GM12878 (cell line): ENCODE measurements at regions not wholly inside any gene's neighbourhood (a gene's known extent, or its start where the extent isn't known, plus 50 kb on each side); places are given as distances from the start of the nearest gene placed in this dataset.

ENCODE experiments used
- ATAC-seq: fragments of 200-7000 bp; cut with Tn5 transposase; 3 replicates; pipeline ENCODE4 v1.9.1; 2020; ENCODE audit warnings: mild to moderate bottlenecking, moderate library complexity
- BruUV-seq: library from RNA; stranded (reverse); fragments of 400-500 nt; replicated peaks from 2 replicates; lab custom pipeline; 2021; lab: Mats Ljungman, UMichigan
- CTCF ChIA-PET: fragments of 300-600 bp; sonication (Branson Sonifier 250); formaldehyde crosslinking; extraction: SDS; loops from one replicate; lab custom pipeline; 2021; ENCODE audit warnings: inconsistent platforms; lab: Yijun Ruan, JAX
- POLR2A ChIA-PET: fragments of 350-600 bp; formaldehyde crosslinking; extraction: SDS; loops from one replicate; lab custom pipeline; 2021; ENCODE audit warnings: inconsistent platforms; lab: Charles Lee
- RAD21 ChIA-PET: fragments of 300-600 bp; sonication (Branson Sonifier 250); formaldehyde crosslinking; loops from one replicate; lab custom pipeline; 2023; ENCODE audit warnings: antibody characterized with exemption; ENCODE audit not compliant: unreplicated experiment; lab: Charles Lee
- SMC1A ChIA-PET: fragments of 300-600 bp; sonication (Branson Sonifier 250); formaldehyde crosslinking; loops from one replicate; lab custom pipeline; 2023; ENCODE audit not compliant: unreplicated experiment, uncharacterized antibody; lab: Charles Lee
- DNase-seq: peaks from one replicate; pipeline ENCODE4 v3.0.0-alpha.2; 2011; ENCODE audit warnings: low read depth, low spot score
- FAIRE-seq: peaks from 3 replicates; lab custom pipeline; 2011; peaks lifted over from hg19 to GRCh38; lab: Jason Lieb, UNC
- H2AFZ ChIP-seq: 2 replicates; pipeline ENCODE4 v1.6.0; 2011; ENCODE audit warnings: low read depth, low read length, control low read depth; ENCODE audit not compliant: control insufficient read depth
- H3K27ac ChIP-seq: 2 replicates; pipeline ENCODE4 v1.5.1; 2011; ENCODE audit warnings: control low read depth; ENCODE audit not compliant: control insufficient read depth, insufficient read depth
- H3K27me3 ChIP-seq, 2 experiments: replicated peaks in 1 of 2; 2 replicates each; pipeline versions ENCODE4 v1.6.0 to v1.6.1; 2011; ENCODE audit warnings: low read length in 1 of 2; ENCODE audit not compliant: control insufficient read depth in 2 of 2, insufficient read depth in 2 of 2
- H3K36me3 ChIP-seq, 2 experiments: 2 replicates each; pipeline ENCODE4 v1.5.1; 2011; ENCODE audit warnings: low read length in 1 of 2; ENCODE audit not compliant: control insufficient read depth in 2 of 2, insufficient read depth in 2 of 2
- H3K4me1 ChIP-seq: 2 replicates; pipeline ENCODE4 v1.6.1; 2011; ENCODE audit warnings: mild to moderate bottlenecking, low read length, moderate library complexity, mixed read lengths; ENCODE audit not compliant: control insufficient read depth, insufficient read depth
- H3K4me2 ChIP-seq: 2 replicates; pipeline ENCODE4 v1.6.0; 2011; ENCODE audit warnings: control low read depth; ENCODE audit not compliant: control insufficient read depth, insufficient read depth
- H3K4me3 ChIP-seq: fragments of 200-600 bp; sonication (generic); 2 replicates; pipeline ENCODE4 v1.5.1; 2016
- H3K79me2 ChIP-seq: 2 replicates; pipeline ENCODE4 v1.6.0; 2011; ENCODE audit warnings: low read length; ENCODE audit not compliant: control insufficient read depth, insufficient read depth
- H3K9ac ChIP-seq: 2 replicates; pipeline ENCODE4 v1.8.0; 2011; ENCODE audit warnings: low read length, control low read depth, mixed read lengths; ENCODE audit not compliant: control insufficient read depth, insufficient read depth
- H3K9me3 ChIP-seq: replicated peaks from 3 replicates; pipeline ENCODE4 v1.5.1; 2011; ENCODE audit warnings: mild to moderate bottlenecking, low read length; ENCODE audit not compliant: control insufficient read depth, insufficient read depth
- H4K20me1 ChIP-seq: 2 replicates; pipeline ENCODE4 v1.6.0; 2011; ENCODE audit not compliant: control insufficient read depth, insufficient read depth
- BRCA1 ChIP-seq: IDR thresholded peaks from 2 replicates; pipeline ENCODE4 v1.6.1; 2011; ENCODE audit warnings: low read depth, low read length, improper control_type of control experiment
- CHD4 ChIP-seq: fragments of 200-600 bp; sonication (generic); IDR thresholded peaks from 2 replicates; pipeline ENCODE4 v1.6.1; 2016; ENCODE audit warnings: mild to moderate bottlenecking
- DPF2 ChIP-seq: fragments of 450-650 bp; IDR thresholded peaks from 2 replicates; pipeline ENCODE4 v1.6.1; 2017; ENCODE audit warnings: mild to moderate bottlenecking
- EED ChIP-seq: sonication (generic); IDR thresholded peaks from 2 replicates; pipeline ENCODE4 v1.6.1; 2016; ENCODE audit warnings: antibody characterized with exemption, low read depth
- ETV6 ChIP-seq, 2 experiments: fragments of 450-650 bp in 1 of 2; IDR thresholded peaks in 1 of 2; conservative IDR thresholded peaks in 1 of 2; 2 replicates each; pipeline ENCODE4 v1.6.1; 2014; ENCODE audit warnings: antibody characterized with exemption in 1 of 2, borderline replicate concordance in 1 of 2, low read depth in 1 of 2, mild to moderate bottlenecking in 1 of 2, moderate library complexity in 1 of 2
- EZH2 ChIP-seq: IDR thresholded peaks from 2 replicates; pipeline ENCODE4 v1.6.1; 2012; ENCODE audit warnings: low read depth, mild to moderate bottlenecking, control low read depth, inconsistent platforms, low read length, borderline replicate concordance; ENCODE audit not compliant: control insufficient read depth
- HDAC6 ChIP-seq: fragments of 200-600 bp; sonication (generic); IDR thresholded peaks from one replicate; pipeline ENCODE4 v1.8.0; 2017; ENCODE audit warnings: antibody characterized with exemption; ENCODE audit not compliant: unreplicated experiment
- IKZF2 ChIP-seq, 2 experiments: fragments of 450-650 bp; IDR thresholded peaks; 2 replicates each; pipeline ENCODE4 v1.6.1; 2017; ENCODE audit warnings: mild to moderate bottlenecking in 2 of 2, moderate library complexity in 2 of 2
- NFYA ChIP-seq: IDR thresholded peaks from 2 replicates; pipeline ENCODE4 v1.6.1; 2011; ENCODE audit warnings: low read depth, mild to moderate bottlenecking, low read length, improper control_type of control experiment, borderline replicate concordance
- NR2C2 ChIP-seq: IDR thresholded peaks from 2 replicates; pipeline ENCODE4 v1.6.1; 2011; ENCODE audit warnings: borderline replicate concordance, low read depth; ENCODE audit not compliant: control insufficient read depth, insufficient read length
- RCOR1 ChIP-seq: conservative IDR thresholded peaks from 2 replicates; pipeline ENCODE4 v1.6.1; 2012; ENCODE audit warnings: low read depth, low read length, improper control_type of control experiment
- RUNX3 ChIP-seq: IDR thresholded peaks from 2 replicates; pipeline ENCODE4 v1.6.1; 2012; ENCODE audit warnings: low read length, inconsistent platforms
- YY1 ChIP-seq: IDR thresholded peaks from 2 replicates; pipeline ENCODE4 v1.6.1; 2011; ENCODE audit warnings: low read depth, mild to moderate bottlenecking, low read length
- ZNF24 ChIP-seq: fragments of 450-650 bp; IDR thresholded peaks from 2 replicates; pipeline ENCODE4 v1.6.1; 2017; ENCODE audit warnings: antibody characterized with exemption, mild to moderate bottlenecking
- ZNF274 ChIP-seq: IDR thresholded peaks from one replicate; pipeline ENCODE4 v1.8.0; 2011; ENCODE audit not compliant: insufficient read length, insufficient read depth
- ZZZ3 ChIP-seq: IDR thresholded peaks from 2 replicates; pipeline ENCODE4 v1.6.1; 2011; ENCODE audit warnings: low read depth; ENCODE audit not compliant: control insufficient read depth, insufficient read length
- WGBS: methylation state at CpG from one replicate; pipeline ENCODE4 v1.1.6; 2016; ENCODE audit warnings: low lambda C conversion rate; ENCODE audit not compliant: insufficient replicate concordance, insufficient coverage; ENCODE audit errors: missing lambda C conversion rate; 5-methylcytosine and 5-hydroxymethylcytosine counted together
- in situ Hi-C: fragments of 300-500 bp; cut with MboI; formaldehyde crosslinking; loops from 9 replicates; pipeline ENCODE4 v1.14.3; 2018; ENCODE audit warnings: mixed read lengths
- intact Hi-C: fragments of 100-400 bp; cut with micrococcal nuclease; formaldehyde crosslinking; loops from one replicate; pipeline ENCODE4 v1.14.2; 2022; ENCODE audit not compliant: unreplicated experiment
- TF ChIP-seq, protein P1 (sequence below): fragments of 450-650 bp; IDR thresholded peaks from 2 replicates; pipeline ENCODE4 v1.6.1; 2017; ENCODE audit warnings: mild to moderate bottlenecking, moderate library complexity
- TF ChIP-seq, protein P2 (sequence below): IDR thresholded peaks from 2 replicates; pipeline ENCODE4 v1.6.1; 2012; ENCODE audit warnings: low read depth, low read length, improper control_type of control experiment

DNA sequence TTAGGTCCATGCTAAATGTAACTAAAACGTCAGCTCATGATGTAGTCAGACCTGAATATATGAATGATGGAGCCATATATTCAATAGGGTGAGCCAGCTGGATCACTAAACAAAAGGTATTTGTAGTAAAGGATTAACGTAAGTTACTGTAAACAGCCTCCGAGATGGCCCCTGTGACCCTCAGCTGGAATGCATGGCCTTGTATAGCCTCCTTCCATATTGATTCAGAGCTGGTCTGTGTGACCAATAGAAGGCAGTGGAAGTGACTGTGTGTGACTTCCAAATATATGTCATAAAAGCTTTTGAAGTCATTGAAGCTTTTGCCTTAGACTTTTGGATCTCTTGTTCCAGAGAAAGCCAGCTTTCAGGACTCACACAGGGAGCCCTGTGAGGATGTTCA, 154.4 kb upstream of the CHD1 start:
- CTCF ChIA-PET: no interaction called here
- WGBS: 42% methylated on average over 3 of the region's 3 CpGs

DNA sequence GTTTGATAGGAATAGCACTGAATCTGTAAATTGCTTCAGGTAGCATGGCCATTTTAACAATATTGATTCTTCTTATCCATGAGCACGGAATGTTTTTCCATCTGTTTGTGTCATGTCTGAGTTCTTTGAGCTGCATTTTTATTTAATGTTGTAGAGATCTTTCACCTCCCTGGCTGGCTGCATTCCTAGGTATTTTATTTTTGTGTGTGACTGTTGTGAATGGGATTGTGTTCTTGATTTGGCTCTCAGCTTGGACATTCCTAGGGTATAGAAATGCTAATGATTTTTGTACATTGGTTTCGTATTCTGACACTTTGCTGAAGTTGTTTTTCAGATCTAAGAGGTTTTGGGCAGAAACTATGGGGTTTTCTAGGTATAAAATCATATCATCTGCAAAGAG, 152.9 kb upstream of the CHD1 start:
- Histone ChIP-seq H3K27ac (no peak overlapping the region), H3K4me2 (no peak overlapping the region), H3K27me3 (no peaks in the 10 kb centered on the region), H3K9ac (no peak overlapping the region), H3K4me1 (no peaks in the 10 kb centered on the region), H3K4me3 (no peak overlapping the region), H3K79me2 (no peaks in the 10 kb centered on the region), H3K9me3 (no peaks in the 10 kb centered on the region), H4K20me1 (no peaks in the 10 kb centered on the region), H2AFZ (no peak overlapping the region), H3K36me3 (no peaks in the 10 kb centered on the region)
- DNase-seq: no peak
- no TSS peak for BruUV-seq
- CTCF ChIA-PET: no interaction called here
- in situ Hi-C loops: no loop called here
- SMC1A ChIA-PET: no interaction called here
- no peak for FAIRE-seq
- WGBS: 13% methylated on average over 2 of the region's 2 CpGs
- RAD21 ChIA-PET: no interaction called here
- POLR2A ChIA-PET: no interaction called here
- intact Hi-C loops: no loop called here
- no peak for ATAC-seq
- no peak for TF ChIP-seq DPF2
- no peak for TF ChIP-seq EED
- no peak for TF ChIP-seq YY1
- no peak for TF ChIP-seq BRCA1
- TF ChIP-seq, protein P1, sequence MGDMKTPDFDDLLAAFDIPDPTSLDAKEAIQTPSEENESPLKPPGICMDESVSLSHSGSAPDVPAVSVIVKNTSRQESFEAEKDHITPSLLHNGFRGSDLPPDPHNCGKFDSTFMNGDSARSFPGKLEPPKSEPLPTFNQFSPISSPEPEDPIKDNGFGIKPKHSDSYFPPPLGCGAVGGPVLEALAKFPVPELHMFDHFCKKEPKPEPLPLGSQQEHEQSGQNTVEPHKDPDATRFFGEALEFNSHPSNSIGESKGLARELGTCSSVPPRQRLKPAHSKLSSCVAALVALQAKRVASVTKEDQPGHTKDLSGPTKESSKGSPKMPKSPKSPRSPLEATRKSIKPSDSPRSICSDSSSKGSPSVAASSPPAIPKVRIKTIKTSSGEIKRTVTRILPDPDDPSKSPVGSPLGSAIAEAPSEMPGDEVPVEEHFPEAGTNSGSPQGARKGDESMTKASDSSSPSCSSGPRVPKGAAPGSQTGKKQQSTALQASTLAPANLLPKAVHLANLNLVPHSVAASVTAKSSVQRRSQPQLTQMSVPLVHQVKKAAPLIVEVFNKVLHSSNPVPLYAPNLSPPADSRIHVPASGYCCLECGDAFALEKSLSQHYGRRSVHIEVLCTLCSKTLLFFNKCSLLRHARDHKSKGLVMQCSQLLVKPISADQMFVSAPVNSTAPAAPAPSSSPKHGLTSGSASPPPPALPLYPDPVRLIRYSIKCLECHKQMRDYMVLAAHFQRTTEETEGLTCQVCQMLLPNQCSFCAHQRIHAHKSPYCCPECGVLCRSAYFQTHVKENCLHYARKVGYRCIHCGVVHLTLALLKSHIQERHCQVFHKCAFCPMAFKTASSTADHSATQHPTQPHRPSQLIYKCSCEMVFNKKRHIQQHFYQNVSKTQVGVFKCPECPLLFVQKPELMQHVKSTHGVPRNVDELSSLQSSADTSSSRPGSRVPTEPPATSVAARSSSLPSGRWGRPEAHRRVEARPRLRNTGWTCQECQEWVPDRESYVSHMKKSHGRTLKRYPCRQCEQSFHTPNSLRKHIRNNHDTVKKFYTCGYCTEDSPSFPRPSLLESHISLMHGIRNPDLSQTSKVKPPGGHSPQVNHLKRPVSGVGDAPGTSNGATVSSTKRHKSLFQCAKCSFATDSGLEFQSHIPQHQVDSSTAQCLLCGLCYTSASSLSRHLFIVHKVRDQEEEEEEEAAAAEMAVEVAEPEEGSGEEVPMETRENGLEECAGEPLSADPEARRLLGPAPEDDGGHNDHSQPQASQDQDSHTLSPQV: no peak
- TF ChIP-seq EZH2: no peak
- no peak for TF ChIP-seq NR2C2
- TF ChIP-seq ETV6 (conservative IDR thresholded peaks at IDR 0.05 in 1 of 2, IDR thresholded peaks at IDR 0.05 in 1 of 2; ENCODE audit: borderline replicate concordance in 1 of 2, low read depth in 1 of 2): no peak
- TF ChIP-seq, protein P2, sequence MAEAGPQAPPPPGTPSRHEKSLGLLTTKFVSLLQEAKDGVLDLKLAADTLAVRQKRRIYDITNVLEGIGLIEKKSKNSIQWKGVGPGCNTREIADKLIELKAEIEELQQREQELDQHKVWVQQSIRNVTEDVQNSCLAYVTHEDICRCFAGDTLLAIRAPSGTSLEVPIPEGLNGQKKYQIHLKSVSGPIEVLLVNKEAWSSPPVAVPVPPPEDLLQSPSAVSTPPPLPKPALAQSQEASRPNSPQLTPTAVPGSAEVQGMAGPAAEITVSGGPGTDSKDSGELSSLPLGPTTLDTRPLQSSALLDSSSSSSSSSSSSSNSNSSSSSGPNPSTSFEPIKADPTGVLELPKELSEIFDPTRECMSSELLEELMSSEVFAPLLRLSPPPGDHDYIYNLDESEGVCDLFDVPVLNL: no peak
- TF ChIP-seq RUNX3: no peak
- TF ChIP-seq NFYA: no peak

More for the DNA sequence above, 154.4 kb upstream of the CHD1 start:
- Histone ChIP-seq H3K9ac (no peak overlapping the region), H3K36me3 (no peaks in the 10 kb centered on the region), H4K20me1 (no peaks in the 10 kb centered on the region), H3K4me1 (no peaks in the 10 kb centered on the region), H3K4me3 (no peak overlapping the region), H3K9me3 (no peaks in the 10 kb centered on the region), H3K79me2 (no peaks in the 10 kb centered on the region), H3K27me3 (no peaks in the 10 kb centered on the region), H3K27ac (no peak overlapping the region), H2AFZ (no peak overlapping the region), H3K4me2 (no peak overlapping the region)
- ChIA-PET SMC1A (no interaction called here), RAD21 (no interaction called here), POLR2A (no interaction called here)
- DNase-seq: no peak
- FAIRE-seq: no peak
- no TSS peak for BruUV-seq
- no peak for ATAC-seq
- in situ Hi-C loops (no loop called here), intact Hi-C loops (no loop called here)
- TF ChIP-seq RCOR1 (no peak), RUNX3 (no peak), ZZZ3 (no peak), ZNF24 (no peak), ZNF274 (no peak), HDAC6 (no peak), IKZF2 (IDR thresholded peaks at IDR 0.05) (no peak), CHD4 (no peak), EED (no peak)
